ENCODE measurements at regions not wholly inside any gene's neighbourhood (a gene's known extent, or its start where the extent isn't known, plus 50 kb on each side); places are given as distances from the start of the nearest gene placed in this dataset.

DNA sequence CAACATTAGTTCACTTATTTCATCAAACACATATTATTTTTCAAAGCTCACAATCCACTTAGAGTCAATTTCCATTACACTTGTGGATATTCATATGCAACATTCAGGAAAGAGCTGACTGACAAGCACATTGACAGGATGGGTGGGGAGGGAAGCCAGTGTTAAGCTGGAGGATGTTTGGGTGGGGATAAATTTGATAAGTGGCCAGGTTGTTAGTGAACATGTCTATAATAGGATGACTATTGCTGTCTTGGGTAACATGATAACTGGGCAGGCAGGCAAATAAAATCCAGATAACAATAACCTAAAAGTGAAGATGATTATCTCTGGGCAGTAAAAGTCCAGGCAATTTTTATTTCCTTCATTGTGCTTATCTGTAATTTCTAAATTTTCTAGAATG is 73.8 kb upstream of the OSBPL8 start:
- TF ChIP-seq GABPA (IDR thresholded peaks at IDR 0.05; ENCODE audit: low read depth) (no peak), POLR2AphosphoS5 (IDR thresholded peaks at IDR 0.05; ENCODE audit: low read depth) (no peak), SPI1 (IDR thresholded peaks at IDR 0.05; ENCODE audit: borderline replicate concordance, low read depth) (no peak)
- TF ChIP-seq, protein P1, sequence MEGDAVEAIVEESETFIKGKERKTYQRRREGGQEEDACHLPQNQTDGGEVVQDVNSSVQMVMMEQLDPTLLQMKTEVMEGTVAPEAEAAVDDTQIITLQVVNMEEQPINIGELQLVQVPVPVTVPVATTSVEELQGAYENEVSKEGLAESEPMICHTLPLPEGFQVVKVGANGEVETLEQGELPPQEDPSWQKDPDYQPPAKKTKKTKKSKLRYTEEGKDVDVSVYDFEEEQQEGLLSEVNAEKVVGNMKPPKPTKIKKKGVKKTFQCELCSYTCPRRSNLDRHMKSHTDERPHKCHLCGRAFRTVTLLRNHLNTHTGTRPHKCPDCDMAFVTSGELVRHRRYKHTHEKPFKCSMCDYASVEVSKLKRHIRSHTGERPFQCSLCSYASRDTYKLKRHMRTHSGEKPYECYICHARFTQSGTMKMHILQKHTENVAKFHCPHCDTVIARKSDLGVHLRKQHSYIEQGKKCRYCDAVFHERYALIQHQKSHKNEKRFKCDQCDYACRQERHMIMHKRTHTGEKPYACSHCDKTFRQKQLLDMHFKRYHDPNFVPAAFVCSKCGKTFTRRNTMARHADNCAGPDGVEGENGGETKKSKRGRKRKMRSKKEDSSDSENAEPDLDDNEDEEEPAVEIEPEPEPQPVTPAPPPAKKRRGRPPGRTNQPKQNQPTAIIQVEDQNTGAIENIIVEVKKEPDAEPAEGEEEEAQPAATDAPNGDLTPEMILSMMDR (IDR thresholded peaks at IDR 0.05; ENCODE audit: insufficient read depth, low read length) = no peak
- TF ChIP-seq, protein P2, sequence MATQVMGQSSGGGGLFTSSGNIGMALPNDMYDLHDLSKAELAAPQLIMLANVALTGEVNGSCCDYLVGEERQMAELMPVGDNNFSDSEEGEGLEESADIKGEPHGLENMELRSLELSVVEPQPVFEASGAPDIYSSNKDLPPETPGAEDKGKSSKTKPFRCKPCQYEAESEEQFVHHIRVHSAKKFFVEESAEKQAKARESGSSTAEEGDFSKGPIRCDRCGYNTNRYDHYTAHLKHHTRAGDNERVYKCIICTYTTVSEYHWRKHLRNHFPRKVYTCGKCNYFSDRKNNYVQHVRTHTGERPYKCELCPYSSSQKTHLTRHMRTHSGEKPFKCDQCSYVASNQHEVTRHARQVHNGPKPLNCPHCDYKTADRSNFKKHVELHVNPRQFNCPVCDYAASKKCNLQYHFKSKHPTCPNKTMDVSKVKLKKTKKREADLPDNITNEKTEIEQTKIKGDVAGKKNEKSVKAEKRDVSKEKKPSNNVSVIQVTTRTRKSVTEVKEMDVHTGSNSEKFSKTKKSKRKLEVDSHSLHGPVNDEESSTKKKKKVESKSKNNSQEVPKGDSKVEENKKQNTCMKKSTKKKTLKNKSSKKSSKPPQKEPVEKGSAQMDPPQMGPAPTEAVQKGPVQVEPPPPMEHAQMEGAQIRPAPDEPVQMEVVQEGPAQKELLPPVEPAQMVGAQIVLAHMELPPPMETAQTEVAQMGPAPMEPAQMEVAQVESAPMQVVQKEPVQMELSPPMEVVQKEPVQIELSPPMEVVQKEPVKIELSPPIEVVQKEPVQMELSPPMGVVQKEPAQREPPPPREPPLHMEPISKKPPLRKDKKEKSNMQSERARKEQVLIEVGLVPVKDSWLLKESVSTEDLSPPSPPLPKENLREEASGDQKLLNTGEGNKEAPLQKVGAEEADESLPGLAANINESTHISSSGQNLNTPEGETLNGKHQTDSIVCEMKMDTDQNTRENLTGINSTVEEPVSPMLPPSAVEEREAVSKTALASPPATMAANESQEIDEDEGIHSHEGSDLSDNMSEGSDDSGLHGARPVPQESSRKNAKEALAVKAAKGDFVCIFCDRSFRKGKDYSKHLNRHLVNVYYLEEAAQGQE (IDR thresholded peaks at IDR 0.05; ENCODE audit: insufficient replicate concordance, low read depth) = no peak
- DNase-seq (ENCODE audit: low read depth in 1 of 2, low spot score in 1 of 2) = no peak
- H3K27ac ChIP-seq (replicated peaks) = no peak overlapping the region
- H3K4me3 ChIP-seq (replicated peaks; ENCODE audit: insufficient read depth, low read length) = no peak overlapping the region
- H3K27me3 ChIP-seq (ENCODE audit: insufficient read depth, poor library complexity, severe bottlenecking) = no peaks in the 10 kb centered on the region

DNA sequence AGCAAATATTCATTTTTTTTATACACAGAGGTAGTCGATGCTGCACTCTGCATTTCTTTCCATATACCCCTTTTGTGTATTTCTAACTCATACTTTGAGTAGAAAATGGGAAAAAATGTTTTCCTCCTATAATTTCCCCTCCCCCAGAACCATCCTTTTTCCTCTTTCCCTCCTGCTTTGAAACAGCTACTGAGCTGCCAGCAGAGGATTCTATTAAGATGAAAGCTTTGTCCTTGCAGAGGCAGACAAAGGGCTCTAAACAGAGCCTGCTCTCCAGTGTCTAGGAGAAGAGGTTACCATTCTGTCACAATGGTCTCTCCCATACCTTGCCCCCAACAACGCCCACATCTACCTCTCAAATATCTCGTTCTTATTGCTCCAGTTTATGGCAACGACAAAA is 74.6 kb upstream of the OSBPL8 start:
- Histone ChIP-seq H3K27ac (replicated peaks) (no peak overlapping the region), H3K27me3 (ENCODE audit: insufficient read depth, poor library complexity, severe bottlenecking) (no peaks in the 10 kb centered on the region), H3K4me3 (replicated peaks; ENCODE audit: insufficient read depth, low read length) (no peak overlapping the region)
- TF ChIP-seq GABPA (IDR thresholded peaks at IDR 0.05; ENCODE audit: low read depth) (no peak), POLR2AphosphoS5 (IDR thresholded peaks at IDR 0.05; ENCODE audit: low read depth) (no peak), SPI1 (IDR thresholded peaks at IDR 0.05; ENCODE audit: borderline replicate concordance, low read depth) (no peak)
- TF ChIP-seq, protein P1 (IDR thresholded peaks at IDR 0.05; ENCODE audit: insufficient read depth, low read length) = no peak
- TF ChIP-seq, protein P2 (IDR thresholded peaks at IDR 0.05; ENCODE audit: insufficient replicate concordance, low read depth) = no peak
- no peak for DNase-seq (ENCODE audit: low read depth in 1 of 2, low spot score in 1 of 2)

DNA sequence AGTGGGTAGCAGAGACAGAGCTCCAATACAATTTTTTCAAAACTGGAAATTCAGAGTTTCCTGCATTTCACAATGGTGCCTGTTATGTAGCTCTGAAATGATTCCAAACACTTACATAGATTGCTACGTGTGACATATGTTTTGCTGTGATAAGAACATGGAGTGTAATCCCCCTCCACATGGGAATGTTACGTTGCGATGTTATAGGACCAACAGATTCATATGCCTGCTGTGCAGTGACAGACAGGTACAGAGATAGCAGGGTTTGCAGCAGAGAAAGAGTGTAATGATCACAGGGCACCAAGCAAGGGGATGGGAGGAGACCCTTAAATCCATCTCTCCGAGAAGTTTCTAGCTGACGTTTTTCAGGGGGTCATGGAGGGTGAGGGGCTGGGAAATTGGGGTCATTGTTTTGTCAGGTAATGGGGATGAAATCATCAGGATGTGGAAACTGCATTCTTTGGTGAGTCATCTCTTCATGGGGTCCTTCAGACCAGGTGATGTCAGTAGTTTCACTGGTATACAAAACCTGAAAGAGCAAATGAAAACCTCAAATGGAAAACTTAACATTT is 76.6 kb upstream of the OSBPL8 start:
- TF ChIP-seq, protein P1 (IDR thresholded peaks at IDR 0.05; ENCODE audit: insufficient read depth, low read length) = no peak
- no peak for TF ChIP-seq GABPA (IDR thresholded peaks at IDR 0.05; ENCODE audit: low read depth)
- TF ChIP-seq, protein P2 (IDR thresholded peaks at IDR 0.05; ENCODE audit: insufficient replicate concordance, low read depth) = no peak
- no peak for TF ChIP-seq POLR2AphosphoS5 (IDR thresholded peaks at IDR 0.05; ENCODE audit: low read depth)
- TF ChIP-seq SPI1 (IDR thresholded peaks at IDR 0.05; ENCODE audit: borderline replicate concordance, low read depth) = no peak
- no peak for DNase-seq (ENCODE audit: low read depth in 1 of 2, low spot score in 1 of 2)
- Histone ChIP-seq H3K4me3 (replicated peaks; ENCODE audit: insufficient read depth, low read length) (no peak overlapping the region), H3K27me3 (ENCODE audit: insufficient read depth, poor library complexity, severe bottlenecking) (no peaks in the 10 kb centered on the region), H3K27ac (replicated peaks) (no peak overlapping the region)

Data from HL-60 (cell line).